GM23338 (cell line): ENCODE measurements at regions not wholly inside any gene's neighbourhood (a gene's known extent, or its start where the extent isn't known, plus 50 kb on each side); places are given as distances from the start of the nearest gene placed in this dataset.

Experiments
- ATAC-seq: fragments of 200-7000 bp; cut with Tn5 transposase; 3 replicates; pipeline ENCODE4 v1.9.1; 2020
- DNase-seq: peaks from one replicate; pipeline ENCODE4 v3.0.0-alpha.2; 2015; ENCODE audit warnings: low spot score
- H2AFZ ChIP-seq: fragments of 200-600 bp; sonication (generic); 2 replicates; pipeline ENCODE4 v1.8.0; 2016; ENCODE audit warnings: antibody characterized with exemption, mild to moderate bottlenecking, moderate library complexity
- H3F3A ChIP-seq: fragments of 200-600 bp; sonication (generic); replicated peaks from 2 replicates; pipeline ENCODE4 v1.8.0; 2017; ENCODE audit warnings: antibody characterized with exemption, mixed run types, low read depth
- H3K27ac ChIP-seq: fragments of 200-600 bp; sonication (generic); 2 replicates; pipeline ENCODE4 v1.6.1; 2016; ENCODE audit warnings: low read depth
- H3K27me3 ChIP-seq: fragments of 200-600 bp; sonication (generic); 2 replicates; pipeline ENCODE4 v1.8.0; 2016; ENCODE audit warnings: mild to moderate bottlenecking, mixed run types, moderate library complexity; ENCODE audit not compliant: insufficient read depth
- H3K36me3 ChIP-seq: fragments of 200-600 bp; sonication (generic); 2 replicates; pipeline ENCODE4 v1.8.0; 2016; ENCODE audit warnings: mild to moderate bottlenecking; ENCODE audit not compliant: insufficient read depth
- H3K4me1 ChIP-seq: fragments of 200-600 bp; sonication (generic); 2 replicates; pipeline ENCODE4 v1.8.0; 2016; ENCODE audit warnings: mild to moderate bottlenecking, moderate library complexity; ENCODE audit not compliant: insufficient read depth
- H3K4me2 ChIP-seq: fragments of 200-600 bp; sonication (generic); 2 replicates; pipeline ENCODE4 v1.7.1; 2017; ENCODE audit warnings: mixed run types
- H3K4me3 ChIP-seq: fragments of 200-600 bp; sonication (generic); 2 replicates; pipeline ENCODE4 v1.6.1; 2016; ENCODE audit warnings: mixed run types
- H3K79me2 ChIP-seq: fragments of 200-600 bp; sonication (generic); replicated peaks from 2 replicates; pipeline ENCODE4 v1.8.0; 2017; ENCODE audit warnings: mild to moderate bottlenecking; ENCODE audit not compliant: insufficient read depth
- H3K9me2 ChIP-seq: fragments of 200-600 bp; sonication (generic); 2 replicates; pipeline ENCODE4 v1.8.0; 2017; ENCODE audit not compliant: insufficient read depth
- H4K20me1 ChIP-seq: fragments of 200-600 bp; sonication (generic); replicated peaks from 2 replicates; pipeline ENCODE4 v1.8.0; 2017; ENCODE audit warnings: mild to moderate bottlenecking; ENCODE audit not compliant: insufficient read depth
- H3K27ac Mint-ChIP-seq: 2 replicates; pipeline ENCODE4 v1.8.0; 2020; ENCODE audit warnings: inconsistent platforms, mild to moderate bottlenecking, moderate library complexity, mixed read lengths
- H3K27me3 Mint-ChIP-seq: 3 replicates; pipeline ENCODE4 v1.8.0; 2022; ENCODE audit warnings: low read depth, mild to moderate bottlenecking, moderate library complexity, mixed read lengths, inconsistent platforms; ENCODE audit not compliant: insufficient read depth, poor library complexity
- H3K36me3 Mint-ChIP-seq: 3 replicates; pipeline ENCODE4 v1.8.0; 2021; ENCODE audit warnings: low read depth, mild to moderate bottlenecking, inconsistent platforms, moderate library complexity, mixed read lengths
- H3K4me1 Mint-ChIP-seq: 3 replicates; pipeline ENCODE4 v1.8.0; 2020; ENCODE audit warnings: mild to moderate bottlenecking, inconsistent platforms, mixed read lengths
- H3K4me3 Mint-ChIP-seq: 3 replicates; pipeline ENCODE4 v1.8.0; 2021; ENCODE audit warnings: moderate library complexity, mild to moderate bottlenecking, inconsistent platforms, mixed read lengths
- H3K9me3 Mint-ChIP-seq: 3 replicates; pipeline ENCODE4 v1.8.0; 2020; ENCODE audit warnings: moderate library complexity, mild to moderate bottlenecking, inconsistent platforms, mixed read lengths
- CREB1 ChIP-seq: fragments of 250-450 bp; sonication (Bioruptor Pico); IDR thresholded peaks from 2 replicates; pipeline ENCODE4 v1.5.0; 2020; ENCODE audit warnings: low read depth, mild to moderate bottlenecking, moderate library complexity
- EZH2 ChIP-seq: fragments of 200-600 bp; sonication (generic); IDR thresholded peaks from one replicate; pipeline ENCODE4 v1.8.0; 2017; ENCODE audit warnings: antibody characterized with exemption, mild to moderate bottlenecking, low read depth; ENCODE audit not compliant: unreplicated experiment
- EZH2phosphoT487 ChIP-seq: fragments of 200-600 bp; sonication (generic); IDR thresholded peaks from one replicate; pipeline ENCODE4 v1.8.1; 2018; ENCODE audit warnings: antibody characterized with exemption; ENCODE audit not compliant: unreplicated experiment
- JUNB ChIP-seq: IDR thresholded peaks from one replicate; pipeline ENCODE4 v1.6.1; 2016; ENCODE audit warnings: antibody characterized with exemption; ENCODE audit not compliant: unreplicated experiment
- NANOG ChIP-seq: IDR thresholded peaks from 2 replicates; pipeline ENCODE4 v1.6.1; 2016; ENCODE audit warnings: antibody characterized with exemption, borderline replicate concordance
- POLR2AphosphoS5 ChIP-seq: IDR thresholded peaks from 2 replicates; pipeline ENCODE4 v1.6.1; 2016; ENCODE audit warnings: antibody characterized with exemption, low read depth
- STAT1 ChIP-seq: IDR thresholded peaks from one replicate; pipeline ENCODE4 v1.6.1; 2016; ENCODE audit warnings: antibody characterized with exemption; ENCODE audit not compliant: unreplicated experiment
- ZNF114 ChIP-seq: fragments of 250-450 bp; sonication (Bioruptor Pico); IDR thresholded peaks from 2 replicates; pipeline ENCODE4 v1.5.0; 2020; ENCODE audit warnings: mild to moderate bottlenecking, moderate library complexity
- ZNF331 ChIP-seq: fragments of 250-450 bp; sonication (Bioruptor Pico); IDR thresholded peaks from 2 replicates; pipeline ENCODE4 v1.5.0; 2020; ENCODE audit warnings: low read depth, mild to moderate bottlenecking, moderate library complexity
- TF ChIP-seq, protein P1 (sequence below): IDR thresholded peaks from one replicate; pipeline ENCODE4 v1.6.1; 2018; ENCODE audit warnings: antibody characterized with exemption; ENCODE audit not compliant: unreplicated experiment
- TF ChIP-seq, protein P2 (sequence below), 2 experiments: fragments of 200-600 bp in 1 of 2; sonication (generic) in 1 of 2; conservative IDR thresholded peaks; 2 replicates each; pipeline versions ENCODE4 v1.5.1 to v1.6.1; 2016 to 2017; ENCODE audit warnings: antibody characterized with exemption in 2 of 2, low read depth in 2 of 2, mild to moderate bottlenecking in 2 of 2, moderate library complexity in 1 of 2
- TF ChIP-seq, protein P3 (sequence below): IDR thresholded peaks from 2 replicates; pipeline ENCODE4 v1.6.1; 2016; ENCODE audit warnings: antibody characterized with exemption

DNA sequence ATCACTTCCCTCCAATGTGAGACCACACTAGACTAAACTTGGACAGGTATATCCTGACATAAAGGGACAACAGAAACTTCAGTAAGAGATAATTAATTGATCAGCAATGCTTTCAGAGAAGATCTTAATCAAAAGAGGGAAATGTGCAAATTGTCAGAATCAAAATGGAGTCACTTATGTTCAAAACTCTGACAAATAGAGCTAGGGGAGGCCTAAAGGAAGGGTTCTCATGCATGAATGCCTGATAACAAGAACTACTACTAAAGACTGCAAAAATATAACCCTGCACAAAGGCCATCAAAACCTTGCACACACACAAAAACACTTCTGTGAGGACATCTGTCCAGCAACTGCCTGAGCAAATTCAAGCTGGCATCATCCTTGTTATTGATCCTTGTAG is 637.5 kb upstream of the INTU start:
- Mint-ChIP-seq H3K4me3 (no peak overlapping the region), H3K4me1 (no peaks in the 10 kb centered on the region), H3K9me3 (no peaks in the 10 kb centered on the region; the same call in 2 of the 3 replicates), H3K27ac (no peak overlapping the region), H3K27me3 (no peaks in the 10 kb centered on the region), H3K36me3 (no peaks in the 10 kb centered on the region; the same call in 2 of the 3 replicates)
- TF ChIP-seq EZH2phosphoT487 (no peak), POLR2AphosphoS5 (no peak), ZNF114 (no peak), NANOG (no peak)
- TF ChIP-seq, protein P1, sequence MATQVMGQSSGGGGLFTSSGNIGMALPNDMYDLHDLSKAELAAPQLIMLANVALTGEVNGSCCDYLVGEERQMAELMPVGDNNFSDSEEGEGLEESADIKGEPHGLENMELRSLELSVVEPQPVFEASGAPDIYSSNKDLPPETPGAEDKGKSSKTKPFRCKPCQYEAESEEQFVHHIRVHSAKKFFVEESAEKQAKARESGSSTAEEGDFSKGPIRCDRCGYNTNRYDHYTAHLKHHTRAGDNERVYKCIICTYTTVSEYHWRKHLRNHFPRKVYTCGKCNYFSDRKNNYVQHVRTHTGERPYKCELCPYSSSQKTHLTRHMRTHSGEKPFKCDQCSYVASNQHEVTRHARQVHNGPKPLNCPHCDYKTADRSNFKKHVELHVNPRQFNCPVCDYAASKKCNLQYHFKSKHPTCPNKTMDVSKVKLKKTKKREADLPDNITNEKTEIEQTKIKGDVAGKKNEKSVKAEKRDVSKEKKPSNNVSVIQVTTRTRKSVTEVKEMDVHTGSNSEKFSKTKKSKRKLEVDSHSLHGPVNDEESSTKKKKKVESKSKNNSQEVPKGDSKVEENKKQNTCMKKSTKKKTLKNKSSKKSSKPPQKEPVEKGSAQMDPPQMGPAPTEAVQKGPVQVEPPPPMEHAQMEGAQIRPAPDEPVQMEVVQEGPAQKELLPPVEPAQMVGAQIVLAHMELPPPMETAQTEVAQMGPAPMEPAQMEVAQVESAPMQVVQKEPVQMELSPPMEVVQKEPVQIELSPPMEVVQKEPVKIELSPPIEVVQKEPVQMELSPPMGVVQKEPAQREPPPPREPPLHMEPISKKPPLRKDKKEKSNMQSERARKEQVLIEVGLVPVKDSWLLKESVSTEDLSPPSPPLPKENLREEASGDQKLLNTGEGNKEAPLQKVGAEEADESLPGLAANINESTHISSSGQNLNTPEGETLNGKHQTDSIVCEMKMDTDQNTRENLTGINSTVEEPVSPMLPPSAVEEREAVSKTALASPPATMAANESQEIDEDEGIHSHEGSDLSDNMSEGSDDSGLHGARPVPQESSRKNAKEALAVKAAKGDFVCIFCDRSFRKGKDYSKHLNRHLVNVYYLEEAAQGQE: no peak
- TF ChIP-seq, protein P2, sequence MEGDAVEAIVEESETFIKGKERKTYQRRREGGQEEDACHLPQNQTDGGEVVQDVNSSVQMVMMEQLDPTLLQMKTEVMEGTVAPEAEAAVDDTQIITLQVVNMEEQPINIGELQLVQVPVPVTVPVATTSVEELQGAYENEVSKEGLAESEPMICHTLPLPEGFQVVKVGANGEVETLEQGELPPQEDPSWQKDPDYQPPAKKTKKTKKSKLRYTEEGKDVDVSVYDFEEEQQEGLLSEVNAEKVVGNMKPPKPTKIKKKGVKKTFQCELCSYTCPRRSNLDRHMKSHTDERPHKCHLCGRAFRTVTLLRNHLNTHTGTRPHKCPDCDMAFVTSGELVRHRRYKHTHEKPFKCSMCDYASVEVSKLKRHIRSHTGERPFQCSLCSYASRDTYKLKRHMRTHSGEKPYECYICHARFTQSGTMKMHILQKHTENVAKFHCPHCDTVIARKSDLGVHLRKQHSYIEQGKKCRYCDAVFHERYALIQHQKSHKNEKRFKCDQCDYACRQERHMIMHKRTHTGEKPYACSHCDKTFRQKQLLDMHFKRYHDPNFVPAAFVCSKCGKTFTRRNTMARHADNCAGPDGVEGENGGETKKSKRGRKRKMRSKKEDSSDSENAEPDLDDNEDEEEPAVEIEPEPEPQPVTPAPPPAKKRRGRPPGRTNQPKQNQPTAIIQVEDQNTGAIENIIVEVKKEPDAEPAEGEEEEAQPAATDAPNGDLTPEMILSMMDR (conservative IDR thresholded peaks at IDR 0.05; ENCODE audit: low read depth in 2 of 2): no peak
- Histone ChIP-seq H3K27me3 (no peaks in the 10 kb centered on the region), H3K79me2 (no peaks in the 10 kb centered on the region), H3K9me2 (no peaks in the 10 kb centered on the region), H3K4me2 (no peak overlapping the region), H3F3A (no peaks in the 10 kb centered on the region), H3K27ac (no peak overlapping the region), H4K20me1 (no peaks in the 10 kb centered on the region), H3K36me3 (no peaks in the 10 kb centered on the region), H3K4me3 (no peak overlapping the region), H3K4me1 (no peaks in the 10 kb centered on the region), H2AFZ (peak overlapping the region; percentile 39; the same call in 1 of the 2 replicates)
- DNase-seq (no peak), ATAC-seq (no peak)

DNA sequence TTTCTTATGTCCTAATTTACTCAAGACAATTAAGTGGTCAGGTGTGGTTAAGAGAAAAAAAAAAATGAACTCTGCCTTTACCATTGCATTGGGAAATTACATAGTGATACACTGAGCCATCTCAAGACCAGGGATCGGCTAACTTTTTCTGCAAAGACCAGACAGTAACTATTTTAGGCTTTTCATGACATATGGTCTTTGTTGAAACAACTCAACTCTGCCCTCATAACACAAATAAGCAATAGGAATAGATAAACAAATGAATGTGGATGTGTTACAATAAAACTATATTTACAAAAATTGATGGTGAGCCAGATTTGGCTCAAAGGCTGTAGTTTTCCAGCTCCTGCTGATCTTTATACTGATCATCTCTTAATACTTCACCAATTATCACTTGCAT is 632.6 kb upstream of the INTU start:
- H3K27me3 ChIP-seq: no peaks in the 10 kb centered on the region
- no peaks in the 10 kb centered on the region for H3K36me3 ChIP-seq
- no peaks in the 10 kb centered on the region for H3K36me3 Mint-ChIP-seq
- no peak overlapping the region for H3K4me3 ChIP-seq
- no peaks in the 10 kb centered on the region for H3K27me3 Mint-ChIP-seq
- no peaks in the 10 kb centered on the region for H3K9me2 ChIP-seq
- no peaks in the 10 kb centered on the region for H3K4me1 ChIP-seq
- no peaks in the 10 kb centered on the region for H3K4me1 Mint-ChIP-seq
- no peaks in the 10 kb centered on the region for H3K9me3 Mint-ChIP-seq
- H2AFZ ChIP-seq: no peak overlapping the region
- no peaks in the 10 kb centered on the region for H3F3A ChIP-seq
- H3K4me2 ChIP-seq: no peak overlapping the region
- no peak overlapping the region for H3K4me3 Mint-ChIP-seq
- ATAC-seq (no peak), DNase-seq (no peak)
- H3K27ac ChIP-seq: no peak overlapping the region
- H3K79me2 ChIP-seq: no peaks in the 10 kb centered on the region
- no peak overlapping the region for H3K27ac Mint-ChIP-seq
- H4K20me1 ChIP-seq: no peaks in the 10 kb centered on the region
- TF ChIP-seq ZNF114 (no peak), POLR2AphosphoS5 (no peak), EZH2 (no peak), JUNB (no peak), CREB1 (CRISPR knock-in tag) (no peak), STAT1 (no peak), EZH2phosphoT487 (no peak), ZNF331 (no peak), NANOG (no peak)
- TF ChIP-seq, protein P2 (conservative IDR thresholded peaks at IDR 0.05; ENCODE audit: low read depth in 2 of 2): no peak
- TF ChIP-seq, protein P1: no peak
- TF ChIP-seq, protein P3, sequence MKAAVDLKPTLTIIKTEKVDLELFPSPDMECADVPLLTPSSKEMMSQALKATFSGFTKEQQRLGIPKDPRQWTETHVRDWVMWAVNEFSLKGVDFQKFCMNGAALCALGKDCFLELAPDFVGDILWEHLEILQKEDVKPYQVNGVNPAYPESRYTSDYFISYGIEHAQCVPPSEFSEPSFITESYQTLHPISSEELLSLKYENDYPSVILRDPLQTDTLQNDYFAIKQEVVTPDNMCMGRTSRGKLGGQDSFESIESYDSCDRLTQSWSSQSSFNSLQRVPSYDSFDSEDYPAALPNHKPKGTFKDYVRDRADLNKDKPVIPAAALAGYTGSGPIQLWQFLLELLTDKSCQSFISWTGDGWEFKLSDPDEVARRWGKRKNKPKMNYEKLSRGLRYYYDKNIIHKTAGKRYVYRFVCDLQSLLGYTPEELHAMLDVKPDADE: no peak
